B cell (primary cell): ENCODE measurements at regions not wholly inside any gene's neighbourhood (a gene's known extent, or its start where the extent isn't known, plus 50 kb on each side); places are given as distances from the start of the nearest gene placed in this dataset.

Source experiments
- ATAC-seq: fragments of 200-7000 bp; cut with Tn5 transposase; one replicate; pipeline ENCODE4 v1.10.0; 2021; ENCODE audit warnings: low read depth, mild to moderate bottlenecking, moderate number of reproducible peaks, moderate library complexity
- CTCF ChIA-PET: fragments of 350-600 bp; sonication (Branson Sonifier 250); formaldehyde crosslinking; loops from one replicate; lab custom pipeline; 2021; ENCODE audit warnings: antibody characterized with exemption, inconsistent platforms; lab: Charles Lee
- POLR2A ChIA-PET: fragments of 350-600 bp; sonication (Branson Sonifier 250); formaldehyde crosslinking; loops from one replicate; lab custom pipeline; 2021; ENCODE audit warnings: antibody characterized with exemption; lab: Charles Lee
- DNase-seq: peaks from one replicate; pipeline ENCODE4 v3.0.0; 2013
- H2AFZ ChIP-seq: 2 replicates; pipeline ENCODE4 v1.6.1; 2012; ENCODE audit warnings: mild to moderate bottlenecking, low read depth, low read length; ENCODE audit not compliant: insufficient read depth, poor library complexity, severe bottlenecking
- H3K27ac ChIP-seq, 2 donors: 1 replicate in 1 of 2; 2 replicates in 1 of 2; pipeline ENCODE4 v1.5.1; 2012 to 2013; ENCODE audit warnings: low read length in 2 of 2, mild to moderate bottlenecking in 2 of 2, moderate library complexity in 1 of 2
- H3K27me3 ChIP-seq, 4 experiments: fragments of 200-600 bp in 1 of 4; sonication (generic) in 1 of 4; replicated peaks in 1 of 4; 1 replicate in 2 of 4; 2 replicates in 2 of 4; pipeline versions ENCODE4 v1.6.1 to v1.7.0; 2013 to 2016; ENCODE audit warnings: low read length in 3 of 4, mild to moderate bottlenecking in 2 of 4, mixed read lengths in 1 of 4, moderate library complexity in 1 of 4; ENCODE audit not compliant: insufficient read depth in 4 of 4, control insufficient read depth in 3 of 4; ENCODE audit errors: control extremely low read depth in 1 of 4
- H3K36me3 ChIP-seq, 2 experiments: replicated peaks in 1 of 2; 1 replicate in 1 of 2; 2 replicates in 1 of 2; pipeline versions ENCODE4 v1.6.1 to v1.7.1; 2013; ENCODE audit warnings: low read length in 1 of 2; ENCODE audit not compliant: insufficient read depth in 2 of 2, control insufficient read depth in 1 of 2; ENCODE audit errors: control extremely low read depth in 1 of 2, extremely low read depth in 1 of 2
- H3K4me1 ChIP-seq, 2 donors: fragments of 200-600 bp in 1 of 2; sonication (generic) in 1 of 2; 1 replicate in 1 of 2; 2 replicates in 1 of 2; pipeline versions ENCODE4 v1.5.1 to v1.6.1; 2013 to 2017; ENCODE audit warnings: low read length in 2 of 2; ENCODE audit not compliant: control insufficient read depth in 2 of 2, insufficient read depth in 2 of 2
- H3K4me2 ChIP-seq: replicated peaks from 2 replicates; pipeline ENCODE3; 2012; ENCODE audit warnings: mild to moderate bottlenecking, low read depth, low read length; ENCODE audit not compliant: poor library complexity, severe bottlenecking
- H3K4me3 ChIP-seq, 5 experiments: fragments of 200-600 bp in 1 of 5; sonication (generic) in 1 of 5; 1 replicate in 3 of 5; 2 replicates in 2 of 5; pipeline versions ENCODE4 v1.5.1 to v1.7.0; 2011 to 2016; ENCODE audit warnings: low read length in 4 of 5, mild to moderate bottlenecking in 4 of 5, low read depth in 2 of 5, control low read depth in 1 of 5, moderate library complexity in 1 of 5; ENCODE audit not compliant: insufficient read depth in 1 of 5; ENCODE audit errors: control extremely low read depth in 1 of 5, extremely low read depth in 1 of 5
- H3K79me2 ChIP-seq: fragments of 200-600 bp; sonication (generic); one replicate; pipeline ENCODE4 v1.6.0; 2016; ENCODE audit warnings: low read length; ENCODE audit not compliant: control insufficient read depth, insufficient read depth
- H3K9ac ChIP-seq: fragments of 200-600 bp; sonication (generic); 2 replicates; pipeline ENCODE4 v1.6.1; 2017; ENCODE audit warnings: mild to moderate bottlenecking, low read length, moderate library complexity
- H3K9me3 ChIP-seq, 3 donors: one replicate each; pipeline versions ENCODE4 v1.6.1 to v1.7.1; 2013; ENCODE audit warnings: low read length in 2 of 3; ENCODE audit not compliant: control insufficient read depth in 2 of 3, insufficient read depth in 1 of 3; ENCODE audit errors: control extremely low read depth in 1 of 3
- H4K20me1 ChIP-seq: 2 replicates; pipeline ENCODE4 v1.6.0; 2012; ENCODE audit warnings: mild to moderate bottlenecking, low read length; ENCODE audit not compliant: insufficient read depth, control insufficient read depth, poor library complexity, severe bottlenecking
- H3K27ac Mint-ChIP-seq: one replicate; pipeline ENCODE4 v1.8.0; 2021; ENCODE audit warnings: mixed read lengths
- H3K27me3 Mint-ChIP-seq: one replicate; pipeline ENCODE4 v1.8.0; 2021; ENCODE audit warnings: mixed read lengths
- H3K4me1 Mint-ChIP-seq: one replicate; pipeline ENCODE4 v1.8.0; 2021; ENCODE audit warnings: mixed read lengths
- H3K4me3 Mint-ChIP-seq: one replicate; pipeline ENCODE4 v1.8.0; 2021; ENCODE audit warnings: mixed read lengths
- H3K9me3 Mint-ChIP-seq: one replicate; pipeline ENCODE4 v1.8.0; 2022; ENCODE audit warnings: mixed read lengths; ENCODE audit not compliant: insufficient read depth
- EZH2 ChIP-seq: IDR thresholded peaks from 2 replicates; pipeline ENCODE4 v1.6.1; 2012; ENCODE audit warnings: borderline replicate concordance, low read depth, mild to moderate bottlenecking, moderate library complexity, low read length; ENCODE audit not compliant: insufficient read depth, poor library complexity, severe bottlenecking
- WGBS: methylation state at CpG from one replicate; pipeline ENCODE4 v1.1.5; 2013; ENCODE audit warnings: missing lambda C conversion rate; ENCODE audit not compliant: insufficient coverage; 5-methylcytosine and 5-hydroxymethylcytosine counted together
- intact Hi-C: fragments of 100-400 bp; cut with micrococcal nuclease; formaldehyde crosslinking; loops from one replicate; pipeline ENCODE4 v1.10.0; 2022
- TF ChIP-seq, protein P1 (sequence below): fragments of 200-600 bp; IDR thresholded peaks from one replicate; pipeline ENCODE4 v1.8.0; 2022; ENCODE audit warnings: antibody characterized with exemption, mild to moderate bottlenecking

DNA sequence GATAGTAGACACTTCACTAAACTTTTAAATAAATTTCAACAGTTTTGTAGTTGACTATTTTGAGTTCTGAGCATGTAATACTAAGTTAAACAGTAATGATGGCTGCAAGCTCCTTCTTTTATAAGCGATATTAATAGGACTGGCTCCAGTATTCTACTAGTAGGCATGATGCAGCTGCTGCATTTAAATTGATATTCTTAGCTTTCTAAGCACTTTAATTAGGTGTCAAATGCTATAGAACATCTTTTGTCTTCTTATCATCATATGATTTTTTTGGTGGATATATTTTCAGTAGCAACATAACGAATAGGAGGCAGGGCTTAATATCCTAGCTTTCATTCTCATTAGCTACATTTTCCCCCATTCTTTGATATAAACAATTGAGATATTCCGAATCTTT, 141.1 kb downstream of the FBXO4 start:
- no peaks in the 10 kb centered on the region for H3K9me3 ChIP-seq
- ATAC-seq (no peak), DNase-seq (no peak)
- intact Hi-C loops, result no loop called here
- no peaks in the 10 kb centered on the region for H3K4me1 ChIP-seq
- H3K4me3 ChIP-seq, result no peak overlapping the region
- Mint-ChIP-seq H3K27ac (no peak overlapping the region), H3K27me3 (no peaks in the 10 kb centered on the region), H3K4me1 (no peaks in the 10 kb centered on the region), H3K4me3 (no peak overlapping the region), H3K9me3 (no peaks in the 10 kb centered on the region)
- H2AFZ ChIP-seq, result no peak overlapping the region
- no peak for TF ChIP-seq EZH2
- TF ChIP-seq, protein P1, sequence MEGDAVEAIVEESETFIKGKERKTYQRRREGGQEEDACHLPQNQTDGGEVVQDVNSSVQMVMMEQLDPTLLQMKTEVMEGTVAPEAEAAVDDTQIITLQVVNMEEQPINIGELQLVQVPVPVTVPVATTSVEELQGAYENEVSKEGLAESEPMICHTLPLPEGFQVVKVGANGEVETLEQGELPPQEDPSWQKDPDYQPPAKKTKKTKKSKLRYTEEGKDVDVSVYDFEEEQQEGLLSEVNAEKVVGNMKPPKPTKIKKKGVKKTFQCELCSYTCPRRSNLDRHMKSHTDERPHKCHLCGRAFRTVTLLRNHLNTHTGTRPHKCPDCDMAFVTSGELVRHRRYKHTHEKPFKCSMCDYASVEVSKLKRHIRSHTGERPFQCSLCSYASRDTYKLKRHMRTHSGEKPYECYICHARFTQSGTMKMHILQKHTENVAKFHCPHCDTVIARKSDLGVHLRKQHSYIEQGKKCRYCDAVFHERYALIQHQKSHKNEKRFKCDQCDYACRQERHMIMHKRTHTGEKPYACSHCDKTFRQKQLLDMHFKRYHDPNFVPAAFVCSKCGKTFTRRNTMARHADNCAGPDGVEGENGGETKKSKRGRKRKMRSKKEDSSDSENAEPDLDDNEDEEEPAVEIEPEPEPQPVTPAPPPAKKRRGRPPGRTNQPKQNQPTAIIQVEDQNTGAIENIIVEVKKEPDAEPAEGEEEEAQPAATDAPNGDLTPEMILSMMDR, result no peak
- CTCF ChIA-PET, result interaction anchor here (2.4 kb wide), 1 partner anchor 10 kb away, joined by 29 read pairs; no protein-coding TSS in a partner anchor
- no CpG with 5 or more reads among the region's 3 CpGs for WGBS
- H3K36me3 ChIP-seq, result no peaks in the 10 kb centered on the region
- POLR2A ChIA-PET, result no interaction called here
- H3K4me2 ChIP-seq, result no peak overlapping the region
- no peak overlapping the region for H3K27ac ChIP-seq
- H3K79me2 ChIP-seq, result no peaks in the 10 kb centered on the region
- no peak overlapping the region for H3K9ac ChIP-seq
- H3K27me3 ChIP-seq, result no peaks in the 10 kb centered on the region
- H4K20me1 ChIP-seq, result no peaks in the 10 kb centered on the region

DNA sequence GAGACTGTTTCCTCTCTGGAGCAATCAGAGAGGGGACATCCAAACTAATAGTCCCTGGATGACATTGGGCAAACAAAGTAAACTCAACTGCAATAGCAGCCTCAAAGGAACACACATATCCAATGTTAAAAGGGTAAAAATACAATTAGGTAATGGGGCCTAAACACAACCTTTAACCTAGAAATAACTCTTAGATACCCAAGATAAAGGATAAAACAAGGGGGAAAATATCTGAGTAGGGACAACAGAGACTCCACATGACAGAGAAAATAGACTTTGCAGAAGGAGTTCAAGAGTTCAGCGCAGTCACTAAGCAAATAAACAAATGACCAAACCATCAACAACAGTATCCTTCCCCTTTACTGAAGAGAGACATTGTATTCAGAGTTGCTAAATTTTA, 149.3 kb downstream of the FBXO4 start:
- H3K9ac ChIP-seq, result no peak overlapping the region
- DNase-seq, result no peak
- H3K4me1 Mint-ChIP-seq, result no peaks in the 10 kb centered on the region
- H3K4me1 ChIP-seq, result no peaks in the 10 kb centered on the region
- ChIA-PET CTCF (no interaction called here), POLR2A (no interaction called here)
- WGBS, result no CpG with 5 or more reads among the region's 1 CpG
- no peak overlapping the region for H3K4me3 ChIP-seq
- H3K27me3 ChIP-seq, result peaks cover 0 to 4% (median 1%) of the 10 kb centered on the region in 4 experiments
- no peaks in the 10 kb centered on the region for H3K9me3 Mint-ChIP-seq
- no peak overlapping the region for H3K4me3 Mint-ChIP-seq
- no peak overlapping the region for H2AFZ ChIP-seq
- no peaks in the 10 kb centered on the region for H3K36me3 ChIP-seq
- H3K27me3 Mint-ChIP-seq, result no peaks in the 10 kb centered on the region
- no peak overlapping the region for H3K27ac ChIP-seq
- H3K9me3 ChIP-seq, result peaks cover 0 to 6% (median 0%) of the 10 kb centered on the region in 3 donors
- no peak overlapping the region for H3K4me2 ChIP-seq
- no peak for ATAC-seq
- no peak overlapping the region for H3K27ac Mint-ChIP-seq
- H3K79me2 ChIP-seq, result no peaks in the 10 kb centered on the region
- intact Hi-C loops, result no loop called here
- TF ChIP-seq, protein P1, result no peak
- no peak for TF ChIP-seq EZH2
- no peaks in the 10 kb centered on the region for H4K20me1 ChIP-seq
